KMS-11 (cell line): ENCODE measurements at regions not wholly inside any gene's neighbourhood (a gene's known extent, or its start where the extent isn't known, plus 50 kb on each side); places are given as distances from the start of the nearest gene placed in this dataset.

Experiments
- H2AFZ ChIP-seq: fragments of 200-600 bp; sonication (generic); 2 replicates; pipeline ENCODE4 v1.6.1; 2016; ENCODE audit warnings: antibody characterized with exemption, mixed run types, low read depth
- H3K27ac ChIP-seq: fragments of 200-600 bp; sonication (generic); 2 replicates; pipeline ENCODE4 v1.6.1; 2016; ENCODE audit warnings: mild to moderate bottlenecking, mixed run types
- H3K27me3 ChIP-seq: fragments of 200-600 bp; sonication (generic); 2 replicates; pipeline ENCODE4 v1.6.1; 2017; ENCODE audit warnings: mild to moderate bottlenecking, low read depth, mixed run types, moderate library complexity; ENCODE audit not compliant: insufficient read depth
- H3K36me3 ChIP-seq: fragments of 200-600 bp; sonication (generic); 2 replicates; pipeline ENCODE4 v1.6.1; 2017; ENCODE audit warnings: mild to moderate bottlenecking, mixed run types; ENCODE audit not compliant: insufficient read depth
- H3K4me1 ChIP-seq: fragments of 200-600 bp; sonication (generic); 2 replicates; pipeline ENCODE4 v1.6.1; 2016; ENCODE audit warnings: mild to moderate bottlenecking, low read depth, mixed run types; ENCODE audit not compliant: poor library complexity, severe bottlenecking
- H3K4me2 ChIP-seq: fragments of 200-600 bp; sonication (generic); 2 replicates; pipeline ENCODE4 v1.7.0; 2016; ENCODE audit warnings: mild to moderate bottlenecking, mixed run types
- H3K4me3 ChIP-seq: fragments of 200-600 bp; sonication (generic); IDR thresholded peaks from 2 replicates; pipeline ENCODE4 v1.6.1; 2017; ENCODE audit warnings: low read depth, low read length, mixed read lengths; ENCODE audit not compliant: insufficient read depth
- H3K79me2 ChIP-seq: fragments of 200-600 bp; sonication (generic); 2 replicates; pipeline ENCODE4 v1.6.1; 2016; ENCODE audit warnings: low read depth, mixed run types; ENCODE audit not compliant: insufficient read depth
- H3K9ac ChIP-seq: fragments of 200-600 bp; sonication (generic); 2 replicates; pipeline ENCODE4 v1.6.1; 2016; ENCODE audit warnings: mild to moderate bottlenecking, mixed run types
- H4K20me1 ChIP-seq: fragments of 200-600 bp; sonication (generic); 2 replicates; pipeline ENCODE4 v1.6.1; 2016; ENCODE audit warnings: mild to moderate bottlenecking, mixed run types; ENCODE audit not compliant: insufficient read depth
- CTCF ChIP-seq: fragments of 200-600 bp; sonication (generic); conservative IDR thresholded peaks from 2 replicates; pipeline ENCODE4 v1.6.1; 2017; ENCODE audit warnings: low read depth, mild to moderate bottlenecking, antibody characterized with exemption, low read length, moderate library complexity, mixed read lengths

- H3K36me3 ChIP-seq, result no peaks in the 10 kb centered on the region
- no peak for TF ChIP-seq CTCF
- H3K4me2 ChIP-seq, result no peak overlapping the region
- H3K4me1 ChIP-seq, result no peaks in the 10 kb centered on the region
- no peak overlapping the region for H3K4me3 ChIP-seq
- no peaks in the 10 kb centered on the region for H4K20me1 ChIP-seq
- no peaks in the 10 kb centered on the region for H3K27me3 ChIP-seq
- H3K79me2 ChIP-seq, result no peaks in the 10 kb centered on the region
- H2AFZ ChIP-seq, result no peak overlapping the region
- H3K27ac ChIP-seq, result no peak overlapping the region
- no peak overlapping the region for H3K9ac ChIP-seq
These were observed 372.0 kb upstream of the DAB1 start for GRCh38 chr1:57795886-57796285.

GRCh38 chr1:57794078-57794477 lies 370.2 kb upstream of the DAB1 start:
- no peaks in the 10 kb centered on the region for H3K36me3 ChIP-seq
- no peak for TF ChIP-seq CTCF
- no peak overlapping the region for H3K9ac ChIP-seq
- no peak overlapping the region for H2AFZ ChIP-seq
- H3K27me3 ChIP-seq, result no peaks in the 10 kb centered on the region
- no peak overlapping the region for H3K4me3 ChIP-seq
- H4K20me1 ChIP-seq, result no peaks in the 10 kb centered on the region
- no peak overlapping the region for H3K4me2 ChIP-seq
- H3K27ac ChIP-seq, result no peak overlapping the region
- H3K79me2 ChIP-seq, result no peaks in the 10 kb centered on the region
- no peaks in the 10 kb centered on the region for H3K4me1 ChIP-seq

GRCh38 chr1:57791497-57791896 lies 367.6 kb upstream of the DAB1 start:
- no peaks in the 10 kb centered on the region for H3K4me1 ChIP-seq
- no peak overlapping the region for H3K9ac ChIP-seq
- no peak overlapping the region for H3K4me3 ChIP-seq
- no peak for TF ChIP-seq CTCF
- no peaks in the 10 kb centered on the region for H3K79me2 ChIP-seq
- no peak overlapping the region for H3K4me2 ChIP-seq
- H4K20me1 ChIP-seq, result no peaks in the 10 kb centered on the region
- H3K27me3 ChIP-seq, result no peaks in the 10 kb centered on the region
- no peaks in the 10 kb centered on the region for H3K36me3 ChIP-seq
- no peak overlapping the region for H2AFZ ChIP-seq
- H3K27ac ChIP-seq, result no peak overlapping the region

GRCh38 chr1:57789936-57790335 lies 366.1 kb upstream of the DAB1 start:
- no peak overlapping the region for H3K4me3 ChIP-seq
- H2AFZ ChIP-seq, result no peak overlapping the region
- H3K27ac ChIP-seq, result no peak overlapping the region
- no peaks in the 10 kb centered on the region for H4K20me1 ChIP-seq
- no peak overlapping the region for H3K4me2 ChIP-seq
- no peak for TF ChIP-seq CTCF
- H3K9ac ChIP-seq, result no peak overlapping the region
- no peaks in the 10 kb centered on the region for H3K36me3 ChIP-seq
- H3K27me3 ChIP-seq, result no peaks in the 10 kb centered on the region
- H3K4me1 ChIP-seq, result no peaks in the 10 kb centered on the region
- H3K79me2 ChIP-seq, result no peaks in the 10 kb centered on the region

- Histone ChIP-seq H3K4me1 (no peaks in the 10 kb centered on the region), H3K9ac (no peak overlapping the region), H3K4me2 (no peak overlapping the region), H3K27me3 (no peaks in the 10 kb centered on the region), H3K79me2 (no peaks in the 10 kb centered on the region), H3K27ac (no peak overlapping the region), H3K4me3 (no peak overlapping the region), H4K20me1 (no peaks in the 10 kb centered on the region), H3K36me3 (no peaks in the 10 kb centered on the region), H2AFZ (no peak overlapping the region)
- no peak for TF ChIP-seq CTCF
These were observed 364.5 kb upstream of the DAB1 start for GRCh38 chr1:57788313-57788712.
